ENCODE measurements at regions not wholly inside any gene's neighbourhood (a gene's known extent, or its start where the extent isn't known, plus 50 kb on each side); places are given as distances from the start of the nearest gene placed in this dataset.

GRCh38 chr15:91522605-91523332 lies 330.7 kb upstream of the SLCO3A1 start:
- no peaks in the 10 kb centered on the region; the same call in 1 of the 2 replicates for H3K4me1 ChIP-seq (ENCODE audit: insufficient read depth, low read length)
- no peaks in the 10 kb centered on the region for H3K36me3 ChIP-seq (ENCODE audit: insufficient read depth, low read length)
- no peak overlapping the region for H3K27ac ChIP-seq (ENCODE audit: low read depth, low read length)
- H3K9me3 ChIP-seq (ENCODE audit: insufficient read depth, low read depth, low read length) = peaks cover 15% of the 10 kb centered on the region
- no peak overlapping the region for H3K9ac ChIP-seq (ENCODE audit: low read depth, low read length)
- H3K27me3 ChIP-seq (ENCODE audit: insufficient read depth, low read length) = no peaks in the 10 kb centered on the region
- WGBS = 70% methylated on average over 2 of the region's 2 CpGs
- no peak overlapping the region for H3K4me3 ChIP-seq (ENCODE audit: low read length)

GRCh38 chr15:91523596-91523995 lies 329.9 kb upstream of the SLCO3A1 start:
- 100% methylated on average over 1 of the region's 1 CpG for WGBS
- Histone ChIP-seq H3K27me3 (ENCODE audit: insufficient read depth, low read length) (no peaks in the 10 kb centered on the region), H3K4me3 (ENCODE audit: low read length) (no peak overlapping the region), H3K27ac (ENCODE audit: low read depth, low read length) (no peak overlapping the region), H3K36me3 (ENCODE audit: insufficient read depth, low read length) (no peaks in the 10 kb centered on the region), H3K9me3 (ENCODE audit: insufficient read depth, low read depth, low read length) (peaks cover 15% of the 10 kb centered on the region), H3K9ac (ENCODE audit: low read depth, low read length) (no peak overlapping the region), H3K4me1 (ENCODE audit: insufficient read depth, low read length) (no peaks in the 10 kb centered on the region; the same call in 1 of the 2 replicates)

GRCh38 chr15:91524534-91524933 lies 329.0 kb upstream of the SLCO3A1 start:
- no peak overlapping the region for H3K9ac ChIP-seq (ENCODE audit: low read depth, low read length)
- WGBS = 99% methylated on average over 2 of the region's 2 CpGs
- no peaks in the 10 kb centered on the region for H3K27me3 ChIP-seq (ENCODE audit: insufficient read depth, low read length)
- H3K9me3 ChIP-seq (ENCODE audit: insufficient read depth, low read depth, low read length) = peaks cover 15% of the 10 kb centered on the region
- H3K36me3 ChIP-seq (ENCODE audit: insufficient read depth, low read length) = no peaks in the 10 kb centered on the region
- H3K4me3 ChIP-seq (ENCODE audit: low read length) = no peak overlapping the region
- H3K4me1 ChIP-seq (ENCODE audit: insufficient read depth, low read length) = no peaks in the 10 kb centered on the region
- no peak overlapping the region for H3K27ac ChIP-seq (ENCODE audit: low read depth, low read length)

GRCh38 chr15:91525751-91526150 lies 327.8 kb upstream of the SLCO3A1 start:
- Histone ChIP-seq H3K9me3 (ENCODE audit: insufficient read depth, low read depth, low read length) (peaks cover 15% of the 10 kb centered on the region), H3K27me3 (ENCODE audit: insufficient read depth, low read length) (no peaks in the 10 kb centered on the region), H3K4me3 (ENCODE audit: low read length) (no peak overlapping the region), H3K4me1 (ENCODE audit: insufficient read depth, low read length) (no peaks in the 10 kb centered on the region), H3K27ac (ENCODE audit: low read depth, low read length) (no peak overlapping the region), H3K9ac (ENCODE audit: low read depth, low read length) (no peak overlapping the region), H3K36me3 (ENCODE audit: insufficient read depth, low read length) (no peaks in the 10 kb centered on the region)
- WGBS = 95% methylated on average over 2 of the region's 3 CpGs

GRCh38 chr15:91526424-91526823 lies 327.1 kb upstream of the SLCO3A1 start:
- Histone ChIP-seq H3K36me3 (ENCODE audit: insufficient read depth, low read length) (no peaks in the 10 kb centered on the region), H3K27me3 (ENCODE audit: insufficient read depth, low read length) (no peaks in the 10 kb centered on the region), H3K9me3 (ENCODE audit: insufficient read depth, low read depth, low read length) (peaks cover 15% of the 10 kb centered on the region), H3K4me3 (ENCODE audit: low read length) (no peak overlapping the region), H3K27ac (ENCODE audit: low read depth, low read length) (no peak overlapping the region), H3K9ac (ENCODE audit: low read depth, low read length) (no peak overlapping the region), H3K4me1 (ENCODE audit: insufficient read depth, low read length) (no peaks in the 10 kb centered on the region)
- WGBS = 93% methylated on average over 2 of the region's 2 CpGs

- Histone ChIP-seq H3K9me3 (ENCODE audit: insufficient read depth, low read depth, low read length) (peaks cover 12% of the 10 kb centered on the region), H3K9ac (ENCODE audit: low read depth, low read length) (no peak overlapping the region), H3K36me3 (ENCODE audit: insufficient read depth, low read length) (no peaks in the 10 kb centered on the region), H3K4me3 (ENCODE audit: low read length) (no peak overlapping the region), H3K4me1 (ENCODE audit: insufficient read depth, low read length) (no peaks in the 10 kb centered on the region), H3K27me3 (ENCODE audit: insufficient read depth, low read length) (no peaks in the 10 kb centered on the region), H3K27ac (ENCODE audit: low read depth, low read length) (no peak overlapping the region)
- WGBS = 96% methylated on average over 5 of the region's 5 CpGs
These were observed 324.7 kb upstream of the SLCO3A1 start for GRCh38 chr15:91528801-91529200.

- 98% methylated on average over 5 of the region's 5 CpGs for WGBS
These were observed 324.0 kb upstream of the SLCO3A1 start for GRCh38 chr15:91529534-91529933.

GRCh38 chr15:91530279-91530678 lies 323.2 kb upstream of the SLCO3A1 start:
- Histone ChIP-seq H3K9me3 (ENCODE audit: insufficient read depth, low read depth, low read length) (peaks cover 3% of the 10 kb centered on the region), H3K27me3 (ENCODE audit: insufficient read depth, low read length) (no peaks in the 10 kb centered on the region), H3K9ac (ENCODE audit: low read depth, low read length) (no peak overlapping the region), H3K36me3 (ENCODE audit: insufficient read depth, low read length) (no peaks in the 10 kb centered on the region), H3K4me3 (ENCODE audit: low read length) (no peak overlapping the region), H3K27ac (ENCODE audit: low read depth, low read length) (no peak overlapping the region), H3K4me1 (ENCODE audit: insufficient read depth, low read length) (no peaks in the 10 kb centered on the region)
- 96% methylated on average over 6 of the region's 6 CpGs for WGBS

More at GRCh38 chr15:91529534-91529933, 324.0 kb upstream of the SLCO3A1 start:
- Histone ChIP-seq H3K36me3 (ENCODE audit: insufficient read depth, low read length) (no peaks in the 10 kb centered on the region), H3K4me3 (ENCODE audit: low read length) (no peak overlapping the region), H3K9ac (ENCODE audit: low read depth, low read length) (no peak overlapping the region), H3K9me3 (ENCODE audit: insufficient read depth, low read depth, low read length) (peaks cover 10% of the 10 kb centered on the region), H3K27ac (ENCODE audit: low read depth, low read length) (no peak overlapping the region), H3K4me1 (ENCODE audit: insufficient read depth, low read length) (no peaks in the 10 kb centered on the region), H3K27me3 (ENCODE audit: insufficient read depth, low read length) (no peaks in the 10 kb centered on the region)

GRCh38 chr15:91530956-91531582 lies 322.4 kb upstream of the SLCO3A1 start:
- 97% methylated on average over 9 of the region's 9 CpGs for WGBS
- Histone ChIP-seq H3K4me3 (ENCODE audit: low read length) (no peak overlapping the region), H3K36me3 (ENCODE audit: insufficient read depth, low read length) (no peaks in the 10 kb centered on the region), H3K9me3 (ENCODE audit: insufficient read depth, low read depth, low read length) (no peaks in the 10 kb centered on the region), H3K4me1 (ENCODE audit: insufficient read depth, low read length) (no peaks in the 10 kb centered on the region), H3K9ac (ENCODE audit: low read depth, low read length) (no peak overlapping the region), H3K27me3 (ENCODE audit: insufficient read depth, low read length) (no peaks in the 10 kb centered on the region), H3K27ac (ENCODE audit: low read depth, low read length) (no peak overlapping the region)

GRCh38 chr15:91534235-91534634 lies 319.3 kb upstream of the SLCO3A1 start:
- Histone ChIP-seq H3K27ac (ENCODE audit: low read depth, low read length) (no peak overlapping the region), H3K9me3 (ENCODE audit: insufficient read depth, low read depth, low read length) (no peaks in the 10 kb centered on the region), H3K4me3 (ENCODE audit: low read length) (no peak overlapping the region), H3K36me3 (ENCODE audit: insufficient read depth, low read length) (no peaks in the 10 kb centered on the region), H3K9ac (ENCODE audit: low read depth, low read length) (no peak overlapping the region), H3K27me3 (ENCODE audit: insufficient read depth, low read length) (no peaks in the 10 kb centered on the region), H3K4me1 (ENCODE audit: insufficient read depth, low read length) (no peaks in the 10 kb centered on the region)
- 94% methylated on average over 2 of the region's 2 CpGs for WGBS

GRCh38 chr15:91534976-91535375 lies 318.5 kb upstream of the SLCO3A1 start:
- no peak overlapping the region for H3K9ac ChIP-seq (ENCODE audit: low read depth, low read length)
- H3K4me1 ChIP-seq (ENCODE audit: insufficient read depth, low read length) = no peaks in the 10 kb centered on the region
- H3K27ac ChIP-seq (ENCODE audit: low read depth, low read length) = no peak overlapping the region
- H3K9me3 ChIP-seq (ENCODE audit: insufficient read depth, low read depth, low read length) = no peaks in the 10 kb centered on the region
- H3K4me3 ChIP-seq (ENCODE audit: low read length) = no peak overlapping the region
- 100% methylated on average over 1 of the region's 2 CpGs for WGBS
- H3K27me3 ChIP-seq (ENCODE audit: insufficient read depth, low read length) = no peaks in the 10 kb centered on the region
- H3K36me3 ChIP-seq (ENCODE audit: insufficient read depth, low read length) = no peaks in the 10 kb centered on the region
